NCI-H774 (cell line): ENCODE measurements at regions not wholly inside any gene's neighbourhood (a gene's known extent, or its start where the extent isn't known, plus 50 kb on each side); places are given as distances from the start of the nearest gene placed in this dataset.
"Not testable (repeated sequence)": the region's sequence is repeated elsewhere in the genome, so short reads cannot be mapped to it uniquely, and the experiment has no call there.

Experiments
- DNase-seq: peaks from one replicate; lab custom pipeline; 2025; lab: John Stamatoyannopoulos, UW

DNA sequence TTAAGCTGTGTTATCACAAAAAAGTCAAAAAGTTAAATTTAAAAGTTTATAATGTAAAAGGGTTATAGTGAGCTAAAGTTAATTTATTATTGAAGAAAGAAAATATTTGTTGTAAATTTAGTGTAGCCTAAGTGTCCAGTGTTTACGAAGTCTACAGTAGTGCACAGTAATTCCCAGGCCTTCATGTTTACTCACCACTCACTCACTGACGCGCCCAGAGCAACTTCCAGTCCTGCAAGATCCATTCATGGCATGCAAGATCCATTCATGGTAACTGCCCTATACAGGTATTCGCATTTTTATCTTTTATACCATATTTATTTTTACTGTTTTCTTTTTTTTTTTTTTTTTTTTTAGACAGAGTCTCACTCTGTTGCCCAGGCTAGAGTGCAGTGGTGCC is 69.5 kb downstream of the TPRA1 start:
- DNase-seq: no peak

- DNase-seq: no peak
These were observed 72.0 kb downstream of the TPRA1 start for GRCh38 chr3:127518456-127519081.

GRCh38 chr3:127512256-127512655 is 78.3 kb downstream of the TPRA1 start:
- DNase-seq: no peak

GRCh38 chr3:127501177-127501576 is 89.4 kb downstream of the TPRA1 start:
- no peak for DNase-seq

GRCh38 chr3:127497676-127498075 is 92.9 kb downstream of the TPRA1 start:
- DNase-seq: no peak

DNA sequence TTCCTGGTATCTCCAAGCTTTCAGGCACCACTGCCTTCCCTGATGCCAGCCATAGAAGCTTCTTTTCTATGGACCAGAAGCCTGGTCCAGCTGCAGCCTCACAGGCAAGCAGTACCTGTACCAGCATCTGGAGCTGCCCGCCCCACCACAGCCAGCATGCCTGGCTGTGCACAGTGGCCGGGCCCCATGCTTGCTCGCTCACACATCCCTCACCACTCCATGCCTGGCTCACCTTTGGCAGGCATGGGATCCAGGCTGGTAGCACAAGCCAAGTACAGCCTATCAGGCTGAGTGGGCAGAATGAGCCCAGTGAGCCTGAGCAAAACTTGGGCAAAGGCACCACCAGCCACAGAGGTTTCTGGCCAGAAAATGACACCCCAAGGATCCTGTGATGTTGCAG is 93.4 kb downstream of the TPRA1 start:
- DNase-seq: no peak

- no peak for DNase-seq
These were observed 94.5 kb downstream of the TPRA1 start for GRCh38 chr3:127495821-127496655.

- no peak for DNase-seq
These were observed 96.4 kb downstream of the TPRA1 start for GRCh38 chr3:127493924-127494646.

GRCh38 chr3:127492426-127492825 is 98.1 kb downstream of the TPRA1 start:
- no peak for DNase-seq

DNA sequence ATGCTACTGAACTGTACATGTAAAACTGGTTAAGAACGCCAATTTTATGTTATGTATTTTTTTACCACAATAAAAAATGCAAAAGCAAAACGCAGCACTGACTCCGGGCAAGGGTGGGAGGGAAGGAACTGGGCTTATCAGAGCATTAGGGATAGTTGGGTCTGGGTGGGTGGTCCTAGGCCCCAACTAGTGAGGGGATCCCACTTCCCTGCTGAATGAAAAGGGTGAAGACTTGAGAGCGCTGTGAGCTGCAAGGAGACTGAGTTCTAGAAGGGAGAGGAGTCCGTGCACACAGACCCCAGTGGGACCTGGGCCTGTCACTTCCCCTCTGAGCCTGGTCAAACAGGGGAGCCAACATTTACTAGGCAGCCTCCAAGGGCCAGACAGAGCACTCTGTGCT is 98.6 kb downstream of the TPRA1 start:
- DNase-seq: no peak

DNA sequence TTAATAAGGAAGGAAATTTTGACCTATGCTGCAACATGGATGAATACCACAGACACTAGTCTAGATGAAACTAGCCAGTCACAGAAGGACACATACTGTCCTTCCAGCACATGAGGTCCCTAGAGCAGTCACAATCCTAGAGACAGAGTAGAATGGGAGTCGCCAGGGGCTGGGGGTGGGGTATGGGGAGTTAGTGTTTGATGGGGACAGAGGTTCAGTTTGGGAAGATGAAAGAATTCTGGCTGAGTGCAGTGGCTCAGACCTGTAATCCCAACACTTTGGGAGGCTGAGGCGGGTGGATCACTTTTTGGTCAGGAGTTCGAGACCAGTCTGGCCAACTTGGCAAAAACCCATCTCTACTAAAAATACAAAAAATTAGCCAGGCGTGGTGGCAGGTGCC is 99.2 kb downstream of the TPRA1 start:
- no peak for DNase-seq

- DNase-seq: not testable (repeated sequence)
These were observed 99.6 kb downstream of the TPRA1 start for GRCh38 chr3:127491024-127491305.

GRCh38 chr3:127490271-127491023 is 100.1 kb downstream of the TPRA1 start:
- no peak for DNase-seq

DNA sequence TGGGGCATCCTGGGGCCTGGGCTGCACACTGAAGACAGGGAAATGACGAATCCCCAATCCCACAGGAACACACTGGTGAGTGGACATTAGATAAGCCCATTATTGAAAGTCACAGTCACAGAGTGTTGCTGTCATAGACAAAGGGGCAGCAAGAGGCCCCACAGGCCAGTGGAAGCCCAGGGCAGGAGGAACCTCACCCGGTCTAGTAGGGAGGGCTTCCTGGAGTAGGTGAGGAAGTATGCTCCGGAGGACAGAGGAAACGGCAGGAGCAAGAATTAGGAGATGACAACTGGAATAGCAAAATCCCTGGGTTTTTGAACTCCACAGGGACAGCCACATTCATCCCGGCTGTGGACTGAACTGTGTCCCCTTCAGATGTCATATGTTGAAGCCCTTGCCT is 101.2 kb downstream of the TPRA1 start:
- DNase-seq: no peak

DNA sequence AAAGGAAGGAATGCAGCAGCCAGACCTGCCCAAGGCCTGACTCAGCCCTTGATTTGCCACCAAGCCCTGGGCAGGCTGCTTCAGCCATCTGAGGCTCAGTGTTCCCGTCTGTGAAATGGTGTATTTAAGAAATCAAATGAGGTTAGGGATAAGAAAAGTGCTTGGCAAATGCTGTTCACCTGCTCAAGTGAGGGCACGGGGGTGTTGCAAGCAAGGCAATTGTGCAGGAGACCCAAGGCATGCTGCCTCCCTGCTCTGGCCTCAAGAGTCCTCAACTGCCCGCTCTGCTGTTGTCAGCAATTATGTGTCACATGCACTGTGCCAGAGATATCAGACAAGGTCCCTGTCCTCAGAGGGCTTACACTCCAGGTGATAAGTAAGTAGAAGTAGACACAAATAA is 101.8 kb downstream of the TPRA1 start:
- DNase-seq: no peak

GRCh38 chr3:127488141-127488672 is 102.3 kb downstream of the TPRA1 start:
- no peak for DNase-seq

- DNase-seq: no peak
These were observed 103.3 kb downstream of the TPRA1 start for GRCh38 chr3:127487196-127487595.

DNA sequence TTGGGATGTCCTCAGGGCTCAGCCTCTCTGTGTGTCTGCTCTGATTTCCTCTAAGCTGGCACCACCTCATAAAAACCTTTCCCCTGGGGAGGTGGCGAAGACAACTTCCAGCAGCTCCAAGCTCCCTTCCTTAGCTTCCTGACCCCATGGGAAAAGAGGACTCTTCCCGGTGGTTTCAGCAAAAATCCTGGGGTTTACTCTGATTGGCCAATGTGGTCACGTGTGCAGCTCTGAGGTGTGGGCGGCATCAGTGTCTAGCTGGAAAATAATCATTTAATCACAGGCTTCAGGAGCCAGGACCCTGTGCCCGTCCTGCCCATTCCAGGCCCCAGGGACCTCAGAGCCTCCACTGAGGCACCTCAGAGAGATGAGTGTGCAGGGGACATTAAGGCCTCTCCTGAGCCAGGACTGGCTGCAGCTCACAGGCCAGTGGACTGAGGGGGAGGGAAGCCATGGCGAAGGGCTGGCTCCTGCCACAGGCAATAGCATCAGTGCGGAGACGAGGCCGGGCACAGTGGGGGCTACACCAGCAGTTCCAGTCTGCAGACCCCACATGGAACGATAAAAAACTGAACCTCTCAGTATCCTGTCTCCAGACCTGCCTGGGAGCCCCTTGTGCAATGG is 104.1 kb downstream of the TPRA1 start:
- no peak for DNase-seq

- DNase-seq: no peak
These were observed 105.0 kb downstream of the TPRA1 start for GRCh38 chr3:127485396-127486170.

DNA sequence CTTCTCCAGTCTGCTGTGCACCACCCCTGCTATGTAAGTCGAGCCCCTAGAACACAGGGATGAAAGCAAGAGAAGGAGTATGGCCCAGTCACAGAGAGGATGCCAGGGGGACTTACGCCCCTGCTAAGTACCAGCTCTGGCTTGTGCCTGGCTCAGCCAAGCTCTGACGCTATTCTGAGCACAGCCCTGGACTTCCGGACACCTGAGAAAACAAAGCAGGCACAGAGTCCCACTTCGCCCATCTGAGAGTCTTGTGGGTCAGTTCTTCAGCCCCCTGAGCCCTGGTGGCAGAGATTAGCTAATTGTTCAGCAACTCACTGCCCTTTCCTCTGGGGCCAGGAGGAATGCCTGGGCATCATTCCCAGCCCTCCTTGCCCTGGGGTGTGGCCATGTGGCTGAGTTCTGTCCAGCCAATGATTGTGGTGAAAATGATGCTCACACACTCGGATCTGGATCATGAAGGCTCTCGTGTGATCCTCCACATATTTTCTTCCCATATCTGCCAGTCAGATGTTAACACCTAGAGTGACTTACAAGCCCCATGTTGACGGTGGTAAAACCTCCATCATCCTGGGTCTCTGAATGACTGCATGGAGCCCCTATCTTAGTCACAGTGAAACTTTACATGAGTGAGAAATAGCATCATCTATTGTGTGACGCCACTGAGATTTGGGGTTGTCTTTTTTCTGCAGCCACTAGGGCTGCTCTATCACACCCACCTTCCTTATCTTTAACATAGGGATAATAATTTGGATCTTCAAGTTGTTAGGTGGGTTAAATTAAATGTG is 105.7 kb downstream of the TPRA1 start:
- no peak for DNase-seq
